Tibial artery (tissue), 4 donors: ENCODE measurements at regions not wholly inside any gene's neighbourhood (a gene's known extent, or its start where the extent isn't known, plus 50 kb on each side); places are given as distances from the start of the nearest gene placed in this dataset.

Source experiments
- DNase-seq, 2 donors: peaks; one replicate each; pipeline ENCODE4 v3.0.0-alpha.2; 2019
- H3K27ac ChIP-seq, 2 donors: fragments of 200-600 bp; sonication (generic) in 1 of 2; 1 replicate in 1 of 2; 2 replicates in 1 of 2; pipeline ENCODE4 v1.5.1; 2018 to 2019; ENCODE audit warnings: mild to moderate bottlenecking in 1 of 2
- H3K27me3 ChIP-seq, 2 donors: fragments of 200-600 bp; sonication (generic) in 1 of 2; one replicate each; pipeline versions ENCODE4 v1.5.1 to v1.6.0; 2016 to 2019
- H3K36me3 ChIP-seq, 3 donors: fragments of 200-600 bp; sonication (generic) in 2 of 3; one replicate each; pipeline ENCODE4 v1.5.1; 2016 to 2019; ENCODE audit warnings: mild to moderate bottlenecking in 2 of 3
- H3K4me1 ChIP-seq, 4 donors: fragments of 200-600 bp; sonication (generic) in 2 of 4; 1 replicate in 3 of 4; 2 replicates in 1 of 4; pipeline ENCODE4 v1.5.1; 2016 to 2019
- H3K4me3 ChIP-seq, 2 donors: fragments of 200-600 bp; sonication (generic) in 1 of 2; 1 replicate in 1 of 2; 2 replicates in 1 of 2; pipeline ENCODE4 v1.5.1; 2018 to 2019; ENCODE audit warnings: mild to moderate bottlenecking in 2 of 2
- H3K9me3 ChIP-seq, 3 donors: fragments of 200-600 bp; sonication (generic) in 1 of 3; one replicate each; pipeline ENCODE4 v1.5.1; 2016 to 2019
- CTCF ChIP-seq, 2 experiments: fragments of 200-600 bp in 1 of 2; fragments of 450-650 bp in 1 of 2; IDR thresholded peaks; one replicate each; pipeline ENCODE4 v1.5.1; 2017 to 2019; ENCODE audit warnings: antibody characterized with exemption in 2 of 2, mild to moderate bottlenecking in 1 of 2, moderate library complexity in 1 of 2
- intact Hi-C: fragments of 100-400 bp; cut with DNase I; formaldehyde crosslinking; loops from one replicate; pipeline ENCODE4 v1.15.0; 2023; ENCODE audit warnings: low total_unique reads

GRCh38 chr9:96115836-96116235, 186.1 kb downstream of the HSD17B3 start:
- TF ChIP-seq CTCF (IDR thresholded peaks at IDR 0.05), result no peak
- intact Hi-C loops, result no loop called here
- Histone ChIP-seq H3K27me3 (no peaks in the 10 kb centered on the region), H3K27ac (no peak overlapping the region), H3K4me1 (no peaks in the 10 kb centered on the region), H3K36me3 (no peaks in the 10 kb centered on the region), H3K9me3 (no peaks in the 10 kb centered on the region), H3K4me3 (no peak overlapping the region)
- no peak for DNase-seq

GRCh38 chr9:96113032-96113431, 188.9 kb downstream of the HSD17B3 start:
- peaks cover 0 to 8% (median 0%) of the 10 kb centered on the region in 4 donors for H3K4me1 ChIP-seq
- intact Hi-C loops, result no loop called here
- H3K27ac ChIP-seq, result no peak overlapping the region
- no peaks in the 10 kb centered on the region for H3K9me3 ChIP-seq
- TF ChIP-seq CTCF (IDR thresholded peaks at IDR 0.05), result no peak
- no peak for DNase-seq
- no peaks in the 10 kb centered on the region for H3K27me3 ChIP-seq
- no peak overlapping the region for H3K4me3 ChIP-seq
- no peaks in the 10 kb centered on the region for H3K36me3 ChIP-seq

GRCh38 chr9:96109680-96110351, 192.2 kb downstream of the HSD17B3 start:
- TF ChIP-seq CTCF (IDR thresholded peaks at IDR 0.05), result no peak
- H3K4me3 ChIP-seq, result no peak overlapping the region
- H3K4me1 ChIP-seq, result peaks cover 0 to 8% (median 0%) of the 10 kb centered on the region in 4 donors
- H3K27ac ChIP-seq, result no peak overlapping the region
- no peaks in the 10 kb centered on the region for H3K27me3 ChIP-seq
- peaks cover 0 to 14% (median 12%) of the 10 kb centered on the region in 3 donors for H3K9me3 ChIP-seq
- H3K36me3 ChIP-seq, result no peaks in the 10 kb centered on the region
- intact Hi-C loops, result loop anchor here (10.0 kb wide), 1 partner anchor 1315 kb away; no protein-coding TSS in a partner anchor
- DNase-seq, result no peak

GRCh38 chr9:96108691-96109380, 193.1 kb downstream of the HSD17B3 start:
- no peak for TF ChIP-seq CTCF (IDR thresholded peaks at IDR 0.05)
- Histone ChIP-seq H3K36me3 (no peaks in the 10 kb centered on the region), H3K27me3 (no peaks in the 10 kb centered on the region), H3K4me1 (peaks cover 0 to 8% (median 0%) of the 10 kb centered on the region in 4 donors), H3K9me3 (peaks cover 0 to 14% (median 12%) of the 10 kb centered on the region in 3 donors), H3K4me3 (no peak overlapping the region), H3K27ac (no peak overlapping the region)
- DNase-seq, result no peak
- intact Hi-C loops, result loop anchor here (10.0 kb wide), 1 partner anchor 1316 kb away; no protein-coding TSS in a partner anchor

GRCh38 chr9:96107436-96107835, 194.5 kb downstream of the HSD17B3 start:
- Histone ChIP-seq H3K9me3 (peaks cover 0 to 14% (median 12%) of the 10 kb centered on the region in 3 donors), H3K27ac (no peak overlapping the region), H3K4me1 (peaks cover 0 to 8% (median 0%) of the 10 kb centered on the region in 4 donors), H3K27me3 (no peaks in the 10 kb centered on the region), H3K4me3 (no peak overlapping the region), H3K36me3 (no peaks in the 10 kb centered on the region)
- intact Hi-C loops, result loop anchor here (10.0 kb wide), 1 partner anchor 1317 kb away; no protein-coding TSS in a partner anchor
- DNase-seq, result no peak
- no peak for TF ChIP-seq CTCF (IDR thresholded peaks at IDR 0.05)
